Smooth muscle cell (in vitro differentiated cells): ENCODE measurements at regions not wholly inside any gene's neighbourhood (a gene's known extent, or its start where the extent isn't known, plus 50 kb on each side); places are given as distances from the start of the nearest gene placed in this dataset.

Experiments used
- DNase-seq: peaks from one replicate; lab custom pipeline; 2025; ENCODE audit not compliant: unreplicated experiment; lab: John Stamatoyannopoulos, UW
- H2AFZ ChIP-seq: fragments of 200-600 bp; sonication (generic); 2 replicates; pipeline ENCODE4 v1.6.0; 2016; ENCODE audit warnings: antibody characterized with exemption, low read depth, mild to moderate bottlenecking
- H3F3A ChIP-seq: fragments of 200-600 bp; sonication (generic); 2 replicates; pipeline ENCODE4 v1.6.0; 2017; ENCODE audit warnings: antibody characterized with exemption, low read depth
- H3K27ac ChIP-seq: fragments of 200-600 bp; sonication (generic); 2 replicates; pipeline ENCODE4 v1.5.1; 2016; ENCODE audit warnings: low read depth, mild to moderate bottlenecking
- H3K27me3 ChIP-seq: fragments of 200-600 bp; sonication (generic); 2 replicates; pipeline ENCODE4 v1.6.1; 2016; ENCODE audit warnings: low read depth, mild to moderate bottlenecking
- H3K36me3 ChIP-seq: fragments of 200-600 bp; sonication (generic); 2 replicates; pipeline ENCODE4 v1.5.1; 2016; ENCODE audit warnings: low read depth
- H3K4me1 ChIP-seq: fragments of 200-600 bp; sonication (generic); 2 replicates; pipeline ENCODE4 v1.5.1; 2016; ENCODE audit warnings: low read depth
- H3K4me2 ChIP-seq: fragments of 200-600 bp; sonication (generic); 2 replicates; pipeline ENCODE4 v1.6.0; 2016; ENCODE audit warnings: mild to moderate bottlenecking
- H3K4me3 ChIP-seq: fragments of 200-600 bp; sonication (generic); 2 replicates; pipeline ENCODE4 v1.5.1; 2016; ENCODE audit warnings: mild to moderate bottlenecking
- H3K79me2 ChIP-seq: fragments of 200-600 bp; sonication (generic); 2 replicates; pipeline ENCODE4 v1.6.0; 2016; ENCODE audit warnings: low read depth, mild to moderate bottlenecking
- H3K9ac ChIP-seq: fragments of 200-600 bp; sonication (generic); 2 replicates; pipeline ENCODE4 v1.6.0; 2016; ENCODE audit warnings: low read depth
- H3K9me3 ChIP-seq: fragments of 200-600 bp; sonication (generic); replicated peaks from 2 replicates; pipeline ENCODE4 v1.5.1; 2016; ENCODE audit warnings: low read depth
- H4K20me1 ChIP-seq: fragments of 200-600 bp; sonication (generic); 2 replicates; pipeline ENCODE4 v1.6.0; 2016; ENCODE audit warnings: low read depth
- CTCF ChIP-seq: fragments of 200-600 bp; sonication (generic); IDR thresholded peaks from 2 replicates; pipeline ENCODE4 v1.5.1; 2017; ENCODE audit warnings: borderline replicate concordance, mild to moderate bottlenecking, antibody characterized with exemption; ENCODE audit not compliant: insufficient read depth, poor library complexity, severe bottlenecking
- WGBS: methylation state at CpG from one replicate; pipeline ENCODE4 v1.1.7; 2016; ENCODE audit warnings: low lambda C conversion rate; 5-methylcytosine and 5-hydroxymethylcytosine counted together

- no peak for TF ChIP-seq CTCF
- no peaks in the 10 kb centered on the region for H3F3A ChIP-seq
These were observed 109.2 kb upstream of the GRPR start for GRCh38 chrX:16014171-16014570.

GRCh38 chrX:16012250-16012649 is 111.1 kb upstream of the GRPR start:
- H2AFZ ChIP-seq = peak overlapping the region; percentile 65
- H3K79me2 ChIP-seq = no peaks in the 10 kb centered on the region
- no peaks in the 10 kb centered on the region for H3F3A ChIP-seq
- H3K9ac ChIP-seq = no peak overlapping the region
- H3K27ac ChIP-seq = no peak overlapping the region
- H3K4me2 ChIP-seq = no peak overlapping the region
- H4K20me1 ChIP-seq = no peaks in the 10 kb centered on the region
- no peak for DNase-seq
- no peaks in the 10 kb centered on the region for H3K36me3 ChIP-seq
- WGBS = 74% methylated on average over 1 of the region's 1 CpG
- no peaks in the 10 kb centered on the region for H3K9me3 ChIP-seq
- TF ChIP-seq CTCF = no peak
- peaks cover 4% of the 10 kb centered on the region for H3K4me1 ChIP-seq
- no peak overlapping the region for H3K4me3 ChIP-seq
- no peaks in the 10 kb centered on the region for H3K27me3 ChIP-seq

More at GRCh38 chrX:16014171-16014570, 109.2 kb upstream of the GRPR start:
- Histone ChIP-seq H2AFZ (peak overlapping the region; percentile 65), H3K9ac (no peak overlapping the region), H3K36me3 (no peaks in the 10 kb centered on the region), H3K4me1 (peaks cover 4% of the 10 kb centered on the region), H3K79me2 (no peaks in the 10 kb centered on the region), H3K4me3 (no peak overlapping the region), H4K20me1 (no peaks in the 10 kb centered on the region), H3K27me3 (no peaks in the 10 kb centered on the region), H3K27ac (no peak overlapping the region), H3K4me2 (no peak overlapping the region), H3K9me3 (no peaks in the 10 kb centered on the region)
- no peak for DNase-seq

DNA sequence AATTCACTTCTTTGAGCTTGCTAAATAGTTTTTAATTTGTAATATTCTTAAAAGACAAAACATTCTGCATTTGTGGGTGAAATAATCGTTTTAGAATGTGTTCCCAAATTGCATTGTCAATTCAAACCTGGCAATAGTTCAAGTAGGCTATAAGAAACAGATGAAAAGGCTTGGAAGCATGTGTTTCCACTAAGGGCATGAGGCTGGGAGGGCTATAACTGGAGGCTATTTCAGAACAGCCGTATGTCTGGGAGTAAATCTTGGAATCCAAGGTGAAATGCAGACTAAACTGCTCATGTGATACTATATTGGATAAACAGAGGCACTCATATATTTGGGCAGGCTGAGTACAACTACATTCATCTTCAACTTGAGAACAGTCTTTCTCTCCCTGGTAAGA is 117.4 kb upstream of the GRPR start:
- Histone ChIP-seq H3K27ac (no peak overlapping the region), H2AFZ (no peak overlapping the region), H3K9me3 (peaks cover 12% of the 10 kb centered on the region), H3K79me2 (no peaks in the 10 kb centered on the region), H3K4me1 (peaks cover 9% of the 10 kb centered on the region), H3K4me2 (no peak overlapping the region), H3F3A (no peaks in the 10 kb centered on the region), H3K36me3 (no peaks in the 10 kb centered on the region), H3K4me3 (no peak overlapping the region), H3K27me3 (no peaks in the 10 kb centered on the region), H3K9ac (no peak overlapping the region), H4K20me1 (no peaks in the 10 kb centered on the region)
- TF ChIP-seq CTCF = no peak
- DNase-seq = no peak
- 71% methylated on average over 2 of the region's 2 CpGs for WGBS

DNA sequence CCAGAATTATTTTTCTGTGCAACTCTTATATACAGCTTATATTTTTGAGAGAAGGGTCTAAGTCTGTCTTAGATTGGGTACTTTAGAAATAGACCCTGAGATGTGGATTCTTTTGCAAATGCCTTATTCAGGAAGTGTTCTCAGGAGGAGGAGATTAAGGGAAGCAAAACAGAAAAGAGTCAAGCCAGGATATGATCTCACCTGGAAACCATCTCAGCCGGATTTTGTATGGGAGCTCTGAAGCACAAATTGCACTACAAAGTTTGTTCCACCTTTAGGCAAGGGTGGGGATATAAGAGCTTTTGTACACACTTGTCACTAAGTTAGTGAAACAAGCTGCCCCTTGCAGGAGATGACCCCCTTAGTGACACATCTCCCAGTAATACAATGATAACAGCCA is 121.2 kb upstream of the GRPR start:
- H2AFZ ChIP-seq = peak overlapping the region; percentile 77
- H3K9ac ChIP-seq = no peak overlapping the region

More for the DNA sequence above, 121.2 kb upstream of the GRPR start:
- peaks cover 13% of the 10 kb centered on the region for H3K9me3 ChIP-seq
- no peaks in the 10 kb centered on the region for H4K20me1 ChIP-seq
- 48% methylated on average over 1 of the region's 1 CpG for WGBS
- peak overlapping the region; percentile 26 for H3K4me2 ChIP-seq
- H3K27me3 ChIP-seq = no peaks in the 10 kb centered on the region
- no peak for TF ChIP-seq CTCF
- H3K4me3 ChIP-seq = no peak overlapping the region
- H3K36me3 ChIP-seq = no peaks in the 10 kb centered on the region
- peak overlapping the region; percentile 53 for H3K27ac ChIP-seq
- no peak for DNase-seq
- peaks cover 5% of the 10 kb centered on the region for H3K4me1 ChIP-seq
- no peaks in the 10 kb centered on the region for H3F3A ChIP-seq
- H3K79me2 ChIP-seq = no peaks in the 10 kb centered on the region
